ENCODE measurements at regions not wholly inside any gene's neighbourhood (a gene's known extent, or its start where the extent isn't known, plus 50 kb on each side); places are given as distances from the start of the nearest gene placed in this dataset.

DNA sequence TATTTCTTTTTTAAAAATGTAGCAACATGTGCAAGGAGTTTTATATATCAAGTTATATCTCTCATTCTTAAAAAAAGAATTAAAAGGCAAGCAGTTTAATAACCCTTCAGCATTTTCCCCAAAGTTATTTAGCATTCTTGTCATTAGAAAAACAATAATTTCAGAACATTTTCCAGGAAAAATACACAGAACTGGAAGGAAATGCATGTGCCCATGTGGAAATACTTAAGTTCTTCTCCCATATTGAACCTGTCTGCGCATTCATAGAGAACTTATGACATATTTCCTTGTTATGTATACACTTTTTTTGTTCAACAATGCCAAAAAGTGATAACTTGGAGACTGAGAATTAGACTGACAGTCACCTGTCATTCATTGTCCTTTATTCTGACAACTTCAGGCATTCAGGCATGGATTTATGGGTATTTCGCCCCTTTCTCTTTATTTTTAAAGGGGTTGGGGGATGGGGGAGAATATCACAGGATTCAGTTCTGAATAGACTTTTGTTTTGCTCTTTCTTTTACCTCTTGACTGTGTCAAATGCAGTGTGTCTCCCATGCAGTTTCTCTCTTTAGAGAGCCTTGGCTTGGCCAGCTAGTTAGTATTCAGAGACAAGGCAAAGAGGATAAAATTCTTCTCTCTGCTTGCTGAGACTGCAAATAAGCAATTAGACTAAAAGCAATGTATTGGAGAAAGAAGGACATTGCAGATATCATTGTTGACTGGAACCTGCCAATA is 701.0 kb downstream of the NR2F1-AS1 start:
- H3K36me3 Mint-ChIP-seq (ENCODE audit: low read depth), result no peaks in the 10 kb centered on the region
- H3K4me1 Mint-ChIP-seq (ENCODE audit: low read depth), result no peaks in the 10 kb centered on the region
- no peak overlapping the region for H3K27ac Mint-ChIP-seq
- H3K9me3 Mint-ChIP-seq, result peaks cover 23% of the 10 kb centered on the region
- no peak overlapping the region for H3K4me3 Mint-ChIP-seq
- DNase-seq (ENCODE audit: low spot score), result no peak
- no peaks in the 10 kb centered on the region for H3K27me3 Mint-ChIP-seq (ENCODE audit: low read depth)

GRCh38 chr5:92874790-92875189 is 706.2 kb downstream of the NR2F1-AS1 start:
- Mint-ChIP-seq H3K36me3 (ENCODE audit: low read depth) (no peaks in the 10 kb centered on the region), H3K27ac (no peak overlapping the region), H3K4me1 (ENCODE audit: low read depth) (no peaks in the 10 kb centered on the region), H3K4me3 (no peak overlapping the region), H3K9me3 (peaks cover 46% of the 10 kb centered on the region), H3K27me3 (ENCODE audit: low read depth) (no peaks in the 10 kb centered on the region)
- no peak for DNase-seq (ENCODE audit: low spot score)

- no peaks in the 10 kb centered on the region for H3K36me3 Mint-ChIP-seq (ENCODE audit: low read depth)
- H3K27ac Mint-ChIP-seq, result no peak overlapping the region
- DNase-seq (ENCODE audit: low spot score), result no peak
- H3K4me1 Mint-ChIP-seq (ENCODE audit: low read depth), result no peaks in the 10 kb centered on the region
- no peak overlapping the region for H3K4me3 Mint-ChIP-seq
- no peaks in the 10 kb centered on the region for H3K27me3 Mint-ChIP-seq (ENCODE audit: low read depth)
- H3K9me3 Mint-ChIP-seq, result peaks cover 12% of the 10 kb centered on the region
Measured at GRCh38 chr5:92868442-92868841, 712.6 kb downstream of the NR2F1-AS1 start.

DNA sequence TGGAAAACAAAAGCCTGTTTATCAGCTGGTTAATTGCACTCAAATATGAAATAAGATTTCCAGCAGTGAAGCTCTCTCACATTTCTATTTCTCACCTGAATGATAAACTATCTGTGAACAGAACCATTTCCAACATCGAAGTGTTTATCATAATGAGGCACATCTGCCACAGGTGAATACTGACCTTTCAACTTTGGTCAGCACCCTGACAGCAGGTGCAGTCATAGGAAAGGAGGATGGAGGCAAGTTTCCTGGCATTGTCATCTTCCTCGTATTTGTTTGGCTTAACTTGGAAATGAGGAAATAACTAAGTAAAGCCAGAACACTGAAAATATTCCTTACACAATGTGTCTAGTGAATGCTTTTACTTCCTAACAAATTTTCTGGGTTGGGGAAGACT is 716.4 kb downstream of the NR2F1-AS1 start:
- Mint-ChIP-seq H3K4me3 (no peak overlapping the region), H3K27me3 (ENCODE audit: low read depth) (no peaks in the 10 kb centered on the region), H3K36me3 (ENCODE audit: low read depth) (no peaks in the 10 kb centered on the region), H3K4me1 (ENCODE audit: low read depth) (no peaks in the 10 kb centered on the region), H3K27ac (no peak overlapping the region), H3K9me3 (no peaks in the 10 kb centered on the region)
- no peak for DNase-seq (ENCODE audit: low spot score)

DNA sequence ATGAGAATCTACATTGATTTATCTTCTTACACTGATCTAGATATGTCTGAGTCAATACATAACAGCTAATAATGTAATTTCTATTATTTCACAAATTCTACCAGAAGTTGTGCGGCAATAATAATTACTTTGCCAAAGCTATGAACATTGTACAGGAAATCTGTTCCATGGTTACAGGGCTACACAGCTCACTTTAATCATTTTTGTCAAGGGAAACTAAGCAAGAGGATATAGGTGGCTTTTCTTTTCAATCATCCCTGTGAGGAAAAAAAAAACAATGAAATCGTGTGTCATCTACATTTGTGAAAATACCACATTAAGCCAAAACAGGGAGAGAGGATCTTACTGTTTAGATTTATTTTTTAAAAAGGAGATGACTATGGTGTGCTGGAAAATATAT is 717.4 kb downstream of the NR2F1-AS1 start:
- no peaks in the 10 kb centered on the region for H3K9me3 Mint-ChIP-seq
- no peak overlapping the region for H3K4me3 Mint-ChIP-seq
- H3K27me3 Mint-ChIP-seq (ENCODE audit: low read depth), result no peaks in the 10 kb centered on the region
- no peaks in the 10 kb centered on the region for H3K36me3 Mint-ChIP-seq (ENCODE audit: low read depth)
- H3K4me1 Mint-ChIP-seq (ENCODE audit: low read depth), result no peaks in the 10 kb centered on the region
- no peak overlapping the region for H3K27ac Mint-ChIP-seq
- no peak for DNase-seq (ENCODE audit: low spot score)

DNA sequence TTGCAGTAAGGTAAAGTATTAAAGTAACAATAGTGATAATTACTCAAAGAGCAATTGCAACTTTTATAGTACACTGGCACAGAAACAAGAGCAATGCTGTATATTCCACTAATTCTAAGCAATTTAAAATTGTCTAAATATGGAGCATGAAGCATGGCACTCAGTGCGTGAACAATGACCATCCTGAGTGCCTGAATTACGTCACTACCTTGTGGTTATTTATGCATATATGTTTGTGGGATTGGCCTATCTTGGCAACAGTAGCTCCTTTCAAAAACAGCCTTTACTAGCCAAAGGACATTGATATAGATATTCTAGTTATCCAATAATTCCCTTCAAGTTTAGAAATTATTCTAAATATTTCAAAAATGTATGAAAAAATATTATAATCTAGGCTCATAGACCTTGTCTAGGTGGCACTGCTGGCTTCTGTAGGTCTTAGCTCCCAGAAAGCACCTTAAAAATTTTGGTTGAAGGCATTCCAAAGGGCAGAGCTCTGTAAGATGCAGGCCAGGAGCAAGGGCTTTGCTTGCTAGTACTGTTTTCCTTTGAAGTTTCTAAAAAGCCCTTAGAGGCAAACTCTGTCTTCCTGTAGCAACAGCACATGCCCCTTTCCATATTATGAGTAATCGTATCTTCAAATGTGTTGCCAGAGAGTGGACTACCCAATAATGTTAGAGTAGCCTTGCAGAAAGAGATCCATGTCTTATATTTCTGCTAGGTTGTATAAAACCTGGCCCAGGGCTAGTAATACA is 719.3 kb downstream of the NR2F1-AS1 start:
- no peaks in the 10 kb centered on the region for H3K27me3 Mint-ChIP-seq (ENCODE audit: low read depth)
- no peaks in the 10 kb centered on the region for H3K4me1 Mint-ChIP-seq (ENCODE audit: low read depth)
- no peaks in the 10 kb centered on the region for H3K36me3 Mint-ChIP-seq (ENCODE audit: low read depth)
- H3K9me3 Mint-ChIP-seq, result no peaks in the 10 kb centered on the region
- no peak overlapping the region for H3K4me3 Mint-ChIP-seq
- no peak overlapping the region for H3K27ac Mint-ChIP-seq
- no peak for DNase-seq (ENCODE audit: low spot score)

- no peaks in the 10 kb centered on the region for H3K36me3 Mint-ChIP-seq (ENCODE audit: low read depth)
- no peaks in the 10 kb centered on the region for H3K27me3 Mint-ChIP-seq (ENCODE audit: low read depth)
- H3K9me3 Mint-ChIP-seq, result no peaks in the 10 kb centered on the region
- H3K27ac Mint-ChIP-seq, result no peak overlapping the region
- no peak for DNase-seq (ENCODE audit: low spot score)
- H3K4me1 Mint-ChIP-seq (ENCODE audit: low read depth), result no peaks in the 10 kb centered on the region
- H3K4me3 Mint-ChIP-seq, result no peak overlapping the region
Measured at GRCh38 chr5:92860061-92860460, 721.0 kb downstream of the NR2F1-AS1 start.

GRCh38 chr5:92852219-92852618 is 728.8 kb downstream of the NR2F1-AS1 start:
- H3K4me1 Mint-ChIP-seq (ENCODE audit: low read depth), result no peaks in the 10 kb centered on the region
- no peaks in the 10 kb centered on the region for H3K27me3 Mint-ChIP-seq (ENCODE audit: low read depth)
- no peak overlapping the region for H3K4me3 Mint-ChIP-seq
- no peaks in the 10 kb centered on the region for H3K9me3 Mint-ChIP-seq
- no peak for DNase-seq (ENCODE audit: low spot score)
- no peaks in the 10 kb centered on the region for H3K36me3 Mint-ChIP-seq (ENCODE audit: low read depth)
- no peak overlapping the region for H3K27ac Mint-ChIP-seq

DNA sequence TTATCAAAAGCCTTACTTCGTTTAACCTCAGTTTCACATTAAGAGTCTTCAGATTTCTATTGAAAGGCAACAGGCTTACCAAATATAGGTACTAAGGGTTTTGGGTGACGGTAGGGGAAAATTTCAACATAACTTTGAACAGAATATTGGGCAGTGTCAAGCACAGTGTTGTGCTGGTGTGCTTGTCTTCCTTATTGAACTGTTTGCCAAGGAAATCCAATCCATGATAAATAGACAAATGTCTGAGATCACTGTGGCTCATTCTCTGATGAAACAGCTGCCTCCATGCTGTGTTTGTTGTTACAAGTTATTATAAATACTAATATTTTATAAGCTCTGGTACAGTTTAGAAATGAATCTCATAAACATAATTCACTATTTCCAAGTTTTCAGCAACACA is 730.1 kb downstream of the NR2F1-AS1 start:
- H3K4me1 Mint-ChIP-seq (ENCODE audit: low read depth), result no peaks in the 10 kb centered on the region
- no peak for DNase-seq (ENCODE audit: low spot score)
- no peak overlapping the region for H3K27ac Mint-ChIP-seq
- H3K27me3 Mint-ChIP-seq (ENCODE audit: low read depth), result no peaks in the 10 kb centered on the region
- no peaks in the 10 kb centered on the region for H3K36me3 Mint-ChIP-seq (ENCODE audit: low read depth)
- H3K9me3 Mint-ChIP-seq, result no peaks in the 10 kb centered on the region
- no peak overlapping the region for H3K4me3 Mint-ChIP-seq

DNA sequence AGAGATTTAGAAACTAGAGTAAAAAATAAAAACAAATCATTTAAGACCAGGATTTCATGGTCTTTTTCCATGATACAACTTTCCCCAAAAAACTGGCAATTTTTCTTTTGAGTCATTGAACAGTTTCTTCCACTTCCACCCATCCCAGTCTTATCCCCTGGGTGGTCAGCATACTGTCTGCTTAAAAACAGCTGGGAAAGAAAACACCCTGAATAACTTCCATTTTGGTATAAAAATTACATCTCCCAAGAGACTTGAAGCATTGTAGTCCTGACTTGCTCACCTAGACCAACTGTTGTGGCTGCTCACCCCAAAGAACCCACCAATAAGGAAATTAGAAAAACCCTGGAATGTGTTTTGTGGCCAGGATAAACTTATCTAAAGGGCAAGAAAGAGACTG is 731.3 kb downstream of the NR2F1-AS1 start:
- Mint-ChIP-seq H3K36me3 (ENCODE audit: low read depth) (no peaks in the 10 kb centered on the region), H3K9me3 (no peaks in the 10 kb centered on the region), H3K27me3 (ENCODE audit: low read depth) (no peaks in the 10 kb centered on the region), H3K4me3 (no peak overlapping the region), H3K4me1 (ENCODE audit: low read depth) (no peaks in the 10 kb centered on the region), H3K27ac (no peak overlapping the region)
- DNase-seq (ENCODE audit: low spot score), result no peak

DNA sequence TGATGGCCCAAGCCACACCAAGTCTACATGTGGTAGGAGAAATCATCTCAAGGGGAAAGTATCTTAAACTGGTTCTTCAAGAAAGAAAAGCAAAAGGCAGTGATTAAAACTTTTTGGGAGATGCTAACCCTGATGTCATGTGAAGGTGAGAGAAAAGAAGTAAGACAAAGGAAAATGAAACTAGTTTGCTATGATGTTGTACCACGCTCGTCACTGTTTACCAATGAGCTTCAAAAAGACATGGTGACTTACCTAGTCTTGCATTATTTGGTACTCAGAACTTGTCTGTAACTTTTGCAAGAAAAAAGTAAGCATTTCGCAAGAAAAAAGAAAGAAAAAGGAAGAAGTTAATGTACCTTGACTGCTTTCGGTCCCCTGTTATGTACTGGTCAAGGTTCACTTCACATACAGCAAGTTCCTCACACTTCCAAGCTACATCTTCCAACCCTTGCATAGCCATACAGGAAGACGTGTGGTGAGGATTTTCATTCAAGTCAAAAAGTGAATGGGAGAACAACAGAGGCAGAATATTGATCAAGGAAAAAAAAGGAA is 739.3 kb downstream of the NR2F1-AS1 start:
- peaks cover 4% of the 10 kb centered on the region for H3K9me3 Mint-ChIP-seq
- H3K27ac Mint-ChIP-seq, result no peak overlapping the region
- H3K27me3 Mint-ChIP-seq (ENCODE audit: low read depth), result no peaks in the 10 kb centered on the region
- no peak for DNase-seq (ENCODE audit: low spot score)
- H3K4me1 Mint-ChIP-seq (ENCODE audit: low read depth), result no peaks in the 10 kb centered on the region
- H3K4me3 Mint-ChIP-seq, result no peak overlapping the region
- no peaks in the 10 kb centered on the region for H3K36me3 Mint-ChIP-seq (ENCODE audit: low read depth)

DNA sequence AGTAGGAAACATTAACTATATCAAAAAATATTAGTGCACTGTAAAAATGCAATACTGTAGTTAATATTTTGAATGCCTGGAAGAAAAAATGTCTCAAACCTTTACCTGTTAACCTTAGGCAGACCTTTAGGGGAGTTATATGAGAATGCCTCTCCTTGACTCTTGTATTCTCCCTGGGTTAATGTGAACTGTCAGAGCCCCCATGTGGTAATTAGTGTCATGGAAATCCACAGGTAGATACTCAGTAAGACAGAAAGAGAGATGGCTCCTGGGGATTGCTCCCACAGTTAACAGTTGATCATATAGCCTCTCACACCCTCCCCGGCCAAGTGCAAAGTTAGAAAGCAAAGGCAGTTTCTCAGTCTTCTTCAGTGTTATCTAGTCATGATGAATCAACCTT is 742.8 kb downstream of the NR2F1-AS1 start:
- Mint-ChIP-seq H3K4me3 (no peak overlapping the region), H3K4me1 (ENCODE audit: low read depth) (no peaks in the 10 kb centered on the region), H3K36me3 (ENCODE audit: low read depth) (no peaks in the 10 kb centered on the region), H3K27ac (no peak overlapping the region), H3K9me3 (peaks cover 12% of the 10 kb centered on the region), H3K27me3 (ENCODE audit: low read depth) (no peaks in the 10 kb centered on the region)
- DNase-seq (ENCODE audit: low spot score), result no peak

GRCh38 chr5:92836855-92837755 is 743.9 kb downstream of the NR2F1-AS1 start:
- Mint-ChIP-seq H3K4me1 (ENCODE audit: low read depth) (no peaks in the 10 kb centered on the region), H3K27ac (no peak overlapping the region), H3K27me3 (ENCODE audit: low read depth) (no peaks in the 10 kb centered on the region), H3K9me3 (peaks cover 12% of the 10 kb centered on the region), H3K36me3 (ENCODE audit: low read depth) (no peaks in the 10 kb centered on the region), H3K4me3 (no peak overlapping the region)
- DNase-seq (ENCODE audit: low spot score), result no peak

DNA sequence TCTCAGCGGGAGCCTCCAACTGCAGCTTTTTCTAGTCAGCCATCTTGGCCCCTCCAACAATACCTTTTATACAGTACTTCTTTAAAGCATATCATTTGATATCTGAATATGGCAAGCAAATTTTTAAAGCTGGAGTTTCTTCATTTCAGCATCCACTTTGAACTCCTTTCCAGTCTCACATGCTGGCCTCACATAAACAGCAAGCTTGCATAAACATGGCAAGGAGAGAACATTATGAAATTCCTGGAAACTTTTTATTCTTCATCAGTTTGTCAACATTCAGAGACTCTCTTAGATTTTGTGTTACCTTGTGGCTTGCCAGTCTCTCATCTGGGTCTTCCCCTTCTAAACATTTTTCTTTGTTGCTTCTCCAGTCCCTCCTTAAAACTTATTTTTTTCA is 745.3 kb downstream of the NR2F1-AS1 start:
- Mint-ChIP-seq H3K27ac (no peak overlapping the region), H3K27me3 (ENCODE audit: low read depth) (no peaks in the 10 kb centered on the region), H3K4me1 (ENCODE audit: low read depth) (no peaks in the 10 kb centered on the region), H3K4me3 (no peak overlapping the region), H3K36me3 (ENCODE audit: low read depth) (no peaks in the 10 kb centered on the region), H3K9me3 (peaks cover 8% of the 10 kb centered on the region)
- DNase-seq (ENCODE audit: low spot score), result no peak
